K562 (cell line): ENCODE measurements at regions not wholly inside any gene's neighbourhood (a gene's known extent, or its start where the extent isn't known, plus 50 kb on each side); places are given as distances from the start of the nearest gene placed in this dataset.

Experiments used
- ATAC-seq: fragments of 200-7000 bp; cut with Tn5 transposase; 3 replicates; pipeline ENCODE4 v1.9.1; 2020; ENCODE audit warnings: moderate library complexity
- BruUV-seq: library from RNA; stranded (reverse); fragments of 400-500 nt; replicated peaks from 2 replicates; lab custom pipeline; 2021; lab: Mats Ljungman, UMichigan
- CTCF ChIA-PET: fragments of 300-600 bp; formaldehyde crosslinking; extraction: SDS; loops from one replicate; lab custom pipeline; 2021; ENCODE audit warnings: low intra/inter-chr PET ratio; lab: Yijun Ruan, JAX
- POLR2A ChIA-PET: fragments of 300-600, 350-650 bp; sonication (Branson Sonifier 250); formaldehyde crosslinking; extraction: SDS; loops from one replicate; lab custom pipeline; 2021; ENCODE audit warnings: antibody characterized with exemption, inconsistent platforms; lab: Yijun Ruan, JAX
- DNase-seq, 4 experiments: peaks; one replicate each; pipeline versions ENCODE4 v3.0.0 to v3.0.0-alpha.2; 2011 to 2018; ENCODE audit warnings: low spot score in 3 of 4, mixed read lengths in 3 of 4; ENCODE audit errors: extremely low read depth in 1 of 4
- FAIRE-seq: peaks from 2 replicates; lab custom pipeline; 2011; peaks lifted over from hg19 to GRCh38; lab: Jason Lieb, UNC
- H2AFZ ChIP-seq: 2 replicates; pipeline ENCODE4 v1.6.0; 2011; ENCODE audit warnings: low read depth, low read length, control low read depth, inconsistent platforms
- H3K27ac ChIP-seq: fragments of 200-600 bp; 3 replicates; pipeline ENCODE4 v1.8.0; 2011; ENCODE audit warnings: low read depth, mild to moderate bottlenecking, control low read depth, inconsistent platforms, low read length, moderate library complexity, mixed read lengths; ENCODE audit errors: extremely low read depth
- H3K27me3 ChIP-seq, 2 experiments: fragments of 300-600 bp in 1 of 2; 2 replicates in 1 of 2; 3 replicates in 1 of 2; pipeline versions ENCODE4 v1.6.0 to v1.8.0; 2011; ENCODE audit warnings: inconsistent platforms in 2 of 2, low read length in 2 of 2, mild to moderate bottlenecking in 1 of 2, mixed read lengths in 1 of 2, moderate library complexity in 1 of 2; ENCODE audit not compliant: control insufficient read depth in 2 of 2, insufficient read depth in 2 of 2
- H3K36me3 ChIP-seq: fragments of 300-600 bp; 3 replicates; pipeline ENCODE4 v1.8.0; 2011; ENCODE audit warnings: mild to moderate bottlenecking, low read length, inconsistent platforms; ENCODE audit not compliant: control insufficient read depth, insufficient read depth
- H3K4me1 ChIP-seq, 2 experiments: fragments of 200-600 bp in 1 of 2; replicated peaks in 1 of 2; 2 replicates in 1 of 2; 3 replicates in 1 of 2; pipeline versions ENCODE4 v1.5.1 to v1.8.0; 2011; ENCODE audit warnings: inconsistent platforms in 2 of 2, low read length in 2 of 2, mild to moderate bottlenecking in 1 of 2, mixed read lengths in 1 of 2, moderate library complexity in 1 of 2; ENCODE audit not compliant: control insufficient read depth in 2 of 2, insufficient read depth in 2 of 2
- H3K4me2 ChIP-seq: 2 replicates; pipeline ENCODE4 v1.6.1; 2011; ENCODE audit warnings: low read length, control low read depth, inconsistent platforms, mixed read lengths; ENCODE audit not compliant: insufficient read depth
- H3K4me3 ChIP-seq: fragments of 200-600 bp; sonication (generic), shearing (Covaris generic); 2 replicates; pipeline ENCODE4 v1.5.1; 2016; ENCODE audit warnings: control low read depth, inconsistent platforms
- H3K79me2 ChIP-seq: fragments of 200-600 bp; 3 replicates; pipeline ENCODE4 v1.8.0; 2011; ENCODE audit warnings: low read length, inconsistent platforms; ENCODE audit not compliant: control insufficient read depth, insufficient read depth
- H3K9ac ChIP-seq, 2 experiments: 2 replicates each; pipeline versions ENCODE4 v1.6.0 to v1.6.1; 2011; ENCODE audit warnings: low read depth in 2 of 2, low read length in 2 of 2, control low read depth in 1 of 2, inconsistent platforms in 1 of 2, mild to moderate bottlenecking in 1 of 2, mixed read lengths in 1 of 2; ENCODE audit not compliant: insufficient read depth in 1 of 2
- H3K9me1 ChIP-seq: one replicate; pipeline ENCODE4 v1.6.0; 2011; ENCODE audit warnings: inconsistent platforms, mild to moderate bottlenecking, low read length, moderate library complexity; ENCODE audit not compliant: control insufficient read depth, insufficient read depth
- H3K9me3 ChIP-seq: replicated peaks from 2 replicates; pipeline ENCODE4 v1.5.1; 2011; ENCODE audit warnings: low read depth, low read length, inconsistent platforms; ENCODE audit not compliant: control insufficient read depth, insufficient read depth
- H4K20me1 ChIP-seq: replicated peaks from 2 replicates; pipeline ENCODE4 v1.6.1; 2011; ENCODE audit warnings: low read length, inconsistent platforms, mixed read lengths; ENCODE audit not compliant: control insufficient read depth, insufficient read depth
- CC2D1A ChIP-seq: fragments of 450-650 bp; IDR thresholded peaks from 2 replicates; pipeline ENCODE4 v1.6.1; 2017; ENCODE audit warnings: mild to moderate bottlenecking
- DMBX1 ChIP-seq: fragments of 250-450 bp; sonication (Bioruptor Pico); IDR thresholded peaks from 2 replicates; pipeline ENCODE4 v1.8.0; 2022; ENCODE audit warnings: inconsistent platforms, mild to moderate bottlenecking, moderate library complexity, borderline replicate concordance
- EHMT2 ChIP-seq: fragments of 450-650 bp; IDR thresholded peaks from 2 replicates; pipeline ENCODE4 v1.6.1; 2018; ENCODE audit warnings: antibody characterized with exemption
- ETV5 ChIP-seq: sonication (generic); formaldehyde crosslinking; IDR thresholded peaks from 2 replicates; pipeline ENCODE4 v1.4.0; 2020; ENCODE audit warnings: low read depth, mild to moderate bottlenecking, missing genetic modification reagents
- GABPA ChIP-seq: fragments of 200-800 bp; sonication (Bioruptor generic); conservative IDR thresholded peaks from 2 replicates; pipeline ENCODE4 v1.6.1; 2016; ENCODE audit warnings: low read depth, missing genetic modification characterization, missing compliant biosample characterization
- MEIS2 ChIP-seq: fragments of 450-650 bp; IDR thresholded peaks from 2 replicates; pipeline ENCODE4 v1.6.1; 2014; ENCODE audit warnings: mild to moderate bottlenecking; ENCODE audit not compliant: partially characterized antibody
- NR4A1 ChIP-seq, 2 experiments: fragments of 250-450 bp in 1 of 2; fragments of 450-650 bp in 1 of 2; sonication (Bioruptor Pico) in 1 of 2; IDR thresholded peaks; 2 replicates each; pipeline versions ENCODE4 v1.4.0 to v1.6.1; 2016 to 2020; ENCODE audit warnings: mild to moderate bottlenecking in 2 of 2, missing compliant biosample characterization in 1 of 2, missing genetic modification characterization in 1 of 2, moderate library complexity in 1 of 2
- POLR3G ChIP-seq: IDR thresholded peaks from 2 replicates; pipeline ENCODE4 v1.6.1; 2011; ENCODE audit not compliant: insufficient read length, insufficient replicate concordance; ENCODE audit errors: extremely low read depth
- STAT5A ChIP-seq: IDR thresholded peaks from 2 replicates; pipeline ENCODE4 v1.6.1; 2012; ENCODE audit warnings: low read length, inconsistent platforms, borderline replicate concordance
- ZNF239 ChIP-seq: fragments of 250-450 bp; sonication (Bioruptor Pico); IDR thresholded peaks from 2 replicates; pipeline ENCODE4 v1.4.0; 2020; ENCODE audit warnings: mild to moderate bottlenecking
- WGBS: fragments of 100-300 bp; shearing (Covaris generic); methylation state at CpG from one replicate; pipeline ENCODE4 v1.1.6; 2016; ENCODE audit warnings: low coverage, mixed read lengths; ENCODE audit not compliant: insufficient coverage; ENCODE audit errors: missing lambda C conversion rate; 5-methylcytosine and 5-hydroxymethylcytosine counted together
- in situ Hi-C: fragments of 300-500 bp; cut with MboI; formaldehyde crosslinking; loops from 4 replicates; pipeline ENCODE4 v1.15.0; 2018; ENCODE audit warnings: inconsistent platforms, mixed read lengths
- intact Hi-C: fragments of 100-400 bp; cut with micrococcal nuclease; formaldehyde crosslinking; loops from 2 replicates; pipeline ENCODE4 v1.14.2; 2022
- TF ChIP-seq, protein P1 (sequence below): fragments of 200-800 bp; sonication (Bioruptor generic); IDR thresholded peaks from 2 replicates; pipeline ENCODE4 v1.6.1; 2017; ENCODE audit warnings: missing genetic modification characterization, missing compliant biosample characterization
- TF ChIP-seq, protein P2 (sequence below): IDR thresholded peaks from 2 replicates; pipeline ENCODE4 v1.6.1; 2014; ENCODE audit warnings: antibody characterized with exemption
- TF ChIP-seq, protein P3 (sequence below): fragments of 250-450 bp; sonication (Bioruptor Pico); IDR thresholded peaks from 2 replicates; pipeline ENCODE4 v1.9.0; 2021; ENCODE audit warnings: mild to moderate bottlenecking, inconsistent platforms

DNA sequence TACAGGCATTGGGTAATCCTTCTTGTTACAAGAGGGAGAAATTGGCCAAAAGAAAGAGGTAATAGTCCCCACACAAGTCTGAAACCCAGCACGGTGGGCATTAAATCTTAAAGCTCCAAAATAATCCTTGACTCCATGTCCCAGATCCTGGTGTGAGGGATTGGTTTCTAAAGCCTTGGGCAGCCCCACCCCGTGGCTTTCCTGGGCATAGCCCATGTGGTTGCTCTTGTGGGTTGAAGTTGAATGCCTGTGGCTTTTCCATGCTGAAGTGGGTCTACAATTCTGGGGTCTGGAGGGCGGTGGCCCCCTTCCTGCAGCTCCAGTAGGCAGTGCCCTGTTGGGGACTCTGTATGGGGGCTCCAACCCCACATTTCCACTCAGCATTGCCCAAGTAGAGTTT, 91.8 kb upstream of the LARP1 start (continued):
- TF ChIP-seq, protein P1, sequence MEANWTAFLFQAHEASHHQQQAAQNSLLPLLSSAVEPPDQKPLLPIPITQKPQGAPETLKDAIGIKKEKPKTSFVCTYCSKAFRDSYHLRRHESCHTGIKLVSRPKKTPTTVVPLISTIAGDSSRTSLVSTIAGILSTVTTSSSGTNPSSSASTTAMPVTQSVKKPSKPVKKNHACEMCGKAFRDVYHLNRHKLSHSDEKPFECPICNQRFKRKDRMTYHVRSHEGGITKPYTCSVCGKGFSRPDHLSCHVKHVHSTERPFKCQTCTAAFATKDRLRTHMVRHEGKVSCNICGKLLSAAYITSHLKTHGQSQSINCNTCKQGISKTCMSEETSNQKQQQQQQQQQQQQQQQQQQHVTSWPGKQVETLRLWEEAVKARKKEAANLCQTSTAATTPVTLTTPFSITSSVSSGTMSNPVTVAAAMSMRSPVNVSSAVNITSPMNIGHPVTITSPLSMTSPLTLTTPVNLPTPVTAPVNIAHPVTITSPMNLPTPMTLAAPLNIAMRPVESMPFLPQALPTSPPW (CRISPR knock-in tag), result no peak

DNA sequence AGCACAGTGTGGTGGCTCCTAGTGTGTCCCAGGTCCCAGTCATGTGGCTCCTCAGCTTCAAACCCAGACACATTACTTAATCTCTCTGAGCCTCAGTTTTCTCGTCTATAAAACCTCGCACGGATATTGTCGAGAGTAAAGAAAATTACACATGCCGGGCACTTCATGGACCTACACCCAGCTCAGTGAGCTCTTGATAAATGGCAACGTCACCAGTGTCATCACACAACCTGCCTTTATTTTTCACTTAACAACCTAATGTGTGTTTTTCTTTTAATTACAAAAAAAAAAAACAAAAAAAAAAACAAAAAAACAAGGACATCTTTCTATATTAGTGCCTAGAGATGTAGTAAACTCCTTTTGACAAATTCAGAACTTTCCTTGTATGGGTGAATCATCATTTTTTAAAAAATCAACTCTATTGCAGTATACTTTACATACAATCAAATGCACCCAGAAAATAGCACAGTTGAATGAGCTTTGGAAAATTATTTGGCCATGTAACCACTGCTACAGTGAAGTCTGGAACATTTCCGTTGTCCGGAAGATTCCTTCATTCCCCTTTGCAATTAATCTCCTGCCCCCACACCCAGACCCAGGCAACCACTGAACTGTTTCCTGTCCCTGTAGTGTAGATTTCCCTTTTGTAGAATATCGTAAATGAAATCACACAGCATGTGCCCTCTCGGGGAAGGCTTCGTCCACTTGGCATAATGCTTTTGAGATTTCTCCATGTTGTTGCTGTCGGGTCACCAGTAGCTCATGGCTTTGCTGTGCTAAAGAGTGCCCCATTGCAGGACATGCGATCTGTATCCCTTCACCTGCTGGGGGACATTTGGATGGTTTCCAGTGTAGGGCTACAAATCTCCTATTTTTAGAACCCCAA, 100.4 kb upstream of the LARP1 start:
- DNase-seq, result peak in 2 of 4 experiments; percentile 32 to 53
- Histone ChIP-seq H3K36me3 (no peaks in the 10 kb centered on the region), H3K9me1 (no peaks in the 10 kb centered on the region), H3K79me2 (no peaks in the 10 kb centered on the region), H3K4me1 (peaks cover 25 to 31% of the 10 kb centered on the region in 2 experiments), H3K4me2 (peak overlapping the region; percentile 74), H3K27ac (peak overlapping the region; percentile 60), H4K20me1 (no peaks in the 10 kb centered on the region; the same call in 1 of the 2 replicates), H3K27me3 (no peaks in the 10 kb centered on the region), H2AFZ (peak overlapping the region; percentile 87), H3K4me3 (no peak overlapping the region), H3K9ac (peak overlapping the region in 1 of 2 experiments; percentile 14; a peak in 3 of 4 replicates), H3K9me3 (no peaks in the 10 kb centered on the region)
- intact Hi-C loops (loop anchor here (1.0 to 10.0 kb wide), 6 partner anchors 28 to 288 kb away; partner anchors contain the start of genes LARP1 and MRPL22), in situ Hi-C loops (loop anchor here (5.0 to 10.0 kb wide), 2 partner anchors 108 to 340 kb away; no protein-coding TSS in a partner anchor)
- whole genome bisulfite sequencing, result 4% methylated on average over 13 of the region's 13 CpGs
- CTCF ChIA-PET, result no interaction called here
- peak; percentile 20 for ATAC-seq
- BruUV-seq, result no TSS peak
- POLR2A ChIA-PET, result interaction anchor here (0.5 to 1.5 kb wide), 12 partner anchors 11 to 209 kb away, joined by 3 to 9 read pairs (median 3); no protein-coding TSS in a partner anchor
- peak; percentile 70 for FAIRE-seq
- TF ChIP-seq, protein P2, sequence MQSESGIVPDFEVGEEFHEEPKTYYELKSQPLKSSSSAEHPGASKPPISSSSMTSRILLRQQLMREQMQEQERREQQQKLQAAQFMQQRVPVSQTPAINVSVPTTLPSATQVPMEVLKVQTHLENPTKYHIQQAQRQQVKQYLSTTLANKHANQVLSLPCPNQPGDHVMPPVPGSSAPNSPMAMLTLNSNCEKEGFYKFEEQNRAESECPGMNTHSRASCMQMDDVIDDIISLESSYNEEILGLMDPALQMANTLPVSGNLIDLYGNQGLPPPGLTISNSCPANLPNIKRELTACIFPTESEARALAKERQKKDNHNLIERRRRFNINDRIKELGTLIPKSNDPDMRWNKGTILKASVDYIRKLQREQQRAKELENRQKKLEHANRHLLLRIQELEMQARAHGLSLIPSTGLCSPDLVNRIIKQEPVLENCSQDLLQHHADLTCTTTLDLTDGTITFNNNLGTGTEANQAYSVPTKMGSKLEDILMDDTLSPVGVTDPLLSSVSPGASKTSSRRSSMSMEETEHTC, result no peak
- TF ChIP-seq DMBX1 (CRISPR knock-in tag), result peak; percentile 27; the same call in 1 of the 2 replicates
- TF ChIP-seq EHMT2, result 0 out of 2 replicates have a peak, but pooled peaks have one; percentile 34
- no peak for TF ChIP-seq POLR3G
- peak; percentile 32 for TF ChIP-seq MEIS2
- TF ChIP-seq ETV5 (CRISPR knock-in tag), result peak; percentile 43; the same call in 1 of the 2 replicates
- TF ChIP-seq STAT5A, result no peak
- TF ChIP-seq ZNF239 (CRISPR knock-in tag), result 0 out of 2 replicates have a peak, but pooled peaks have one; percentile 25
- 0 out of 2 replicates have a peak, but pooled peaks have one; percentile 30 for TF ChIP-seq GABPA (tag)
- TF ChIP-seq, protein P3, sequence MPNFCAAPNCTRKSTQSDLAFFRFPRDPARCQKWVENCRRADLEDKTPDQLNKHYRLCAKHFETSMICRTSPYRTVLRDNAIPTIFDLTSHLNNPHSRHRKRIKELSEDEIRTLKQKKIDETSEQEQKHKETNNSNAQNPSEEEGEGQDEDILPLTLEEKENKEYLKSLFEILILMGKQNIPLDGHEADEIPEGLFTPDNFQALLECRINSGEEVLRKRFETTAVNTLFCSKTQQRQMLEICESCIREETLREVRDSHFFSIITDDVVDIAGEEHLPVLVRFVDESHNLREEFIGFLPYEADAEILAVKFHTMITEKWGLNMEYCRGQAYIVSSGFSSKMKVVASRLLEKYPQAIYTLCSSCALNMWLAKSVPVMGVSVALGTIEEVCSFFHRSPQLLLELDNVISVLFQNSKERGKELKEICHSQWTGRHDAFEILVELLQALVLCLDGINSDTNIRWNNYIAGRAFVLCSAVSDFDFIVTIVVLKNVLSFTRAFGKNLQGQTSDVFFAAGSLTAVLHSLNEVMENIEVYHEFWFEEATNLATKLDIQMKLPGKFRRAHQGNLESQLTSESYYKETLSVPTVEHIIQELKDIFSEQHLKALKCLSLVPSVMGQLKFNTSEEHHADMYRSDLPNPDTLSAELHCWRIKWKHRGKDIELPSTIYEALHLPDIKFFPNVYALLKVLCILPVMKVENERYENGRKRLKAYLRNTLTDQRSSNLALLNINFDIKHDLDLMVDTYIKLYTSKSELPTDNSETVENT (CRISPR knock-in tag), result no peak
- no peak for TF ChIP-seq CC2D1A
- TF ChIP-seq NR4A1 (CRISPR knock-in tag; IDR thresholded peaks at IDR 0.05), result no peak
- TF ChIP-seq NR4A1 (tag; IDR thresholded peaks at IDR 0.05), result 0 out of 2 replicates have a peak, but pooled peaks have one; percentile 39
